BLaER1 (cell line): ENCODE measurements at regions not wholly inside any gene's neighbourhood (a gene's known extent, or its start where the extent isn't known, plus 50 kb on each side); places are given as distances from the start of the nearest gene placed in this dataset.
A peak's percentile ranks its signal among the peaks of the same experiment; 100 is the strongest.
"Not testable (repeated sequence)": the region's sequence is repeated elsewhere in the genome, so short reads cannot be mapped to it uniquely, and the experiment has no call there.

Experiments used
- H3K27ac ChIP-seq: shearing (Covaris generic); formaldehyde crosslinking; 2 replicates; pipeline ENCODE4 v1.8.1; 2022
- H3K27me3 ChIP-seq: shearing (Covaris generic); formaldehyde crosslinking; 2 replicates; pipeline ENCODE4 v1.8.1; 2022
- H3K36me3 ChIP-seq: shearing (Covaris generic); formaldehyde crosslinking; 2 replicates; pipeline ENCODE4 v1.8.1; 2022
- H3K4me1 ChIP-seq: shearing (Covaris generic); formaldehyde crosslinking; 2 replicates; pipeline ENCODE4 v1.8.1; 2022
- H3K4me2 ChIP-seq: shearing (Covaris generic); formaldehyde crosslinking; 2 replicates; pipeline ENCODE4 v1.8.1; 2022
- H3K4me3 ChIP-seq: shearing (Covaris generic); formaldehyde crosslinking; 2 replicates; pipeline ENCODE4 v1.8.1; 2022
- H3K9ac ChIP-seq: shearing (Covaris generic); formaldehyde crosslinking; 2 replicates; pipeline ENCODE4 v1.8.1; 2022
- H3K9me3 ChIP-seq: shearing (Covaris generic); formaldehyde crosslinking; 2 replicates; pipeline ENCODE4 v1.8.1; 2022
- H4K20me1 ChIP-seq: shearing (Covaris generic); formaldehyde crosslinking; 2 replicates; pipeline ENCODE4 v1.8.1; 2022
- Cebpa-rat ChIP-seq: shearing (Covaris generic); IDR thresholded peaks from 2 replicates; pipeline ENCODE4 v1.8.1; 2022

- Histone ChIP-seq H3K9ac (no peak overlapping the region), H3K4me3 (no peak overlapping the region), H3K9me3 (no peaks in the 10 kb centered on the region), H3K27me3 (no peaks in the 10 kb centered on the region), H3K36me3 (no peaks in the 10 kb centered on the region), H3K27ac (no peak overlapping the region), H4K20me1 (no peaks in the 10 kb centered on the region), H3K4me2 (peak overlapping the region; percentile 21; the same call in 1 of the 2 replicates), H3K4me1 (peaks cover 40% of the 10 kb centered on the region)
- TF ChIP-seq Cebpa-rat, result no peak
Observed at GRCh38 chr2:122083256-122084048, 328.0 kb downstream of the TSN start.

GRCh38 chr2:122085672-122086071 lies 330.2 kb downstream of the TSN start:
- H3K4me2 ChIP-seq, H3K27me3 ChIP-seq, H3K4me3 ChIP-seq, H3K9me3 ChIP-seq, H3K27ac ChIP-seq, H3K36me3 ChIP-seq, H3K9ac ChIP-seq, H4K20me1 ChIP-seq: not testable (repeated sequence)
- peaks cover 38% of the 10 kb centered on the region for H3K4me1 ChIP-seq

GRCh38 chr2:122094557-122094956 lies 339.1 kb downstream of the TSN start:
- Histone ChIP-seq H3K9ac (no peak overlapping the region), H4K20me1 (no peaks in the 10 kb centered on the region), H3K27me3 (no peaks in the 10 kb centered on the region), H3K27ac (no peak overlapping the region), H3K9me3 (peaks cover 3% of the 10 kb centered on the region; the same call in 1 of the 2 replicates), H3K4me1 (peaks cover 38% of the 10 kb centered on the region), H3K36me3 (no peaks in the 10 kb centered on the region), H3K4me3 (no peak overlapping the region), H3K4me2 (0 out of 2 replicates have a peak overlapping the region, but pooled peaks have one; percentile 1)
- no peak for TF ChIP-seq Cebpa-rat

- H4K20me1 ChIP-seq, result no peaks in the 10 kb centered on the region
- no peak overlapping the region for H3K27ac ChIP-seq
- no peaks in the 10 kb centered on the region for H3K9me3 ChIP-seq
- H3K4me1 ChIP-seq, result peaks cover 38% of the 10 kb centered on the region
- H3K9ac ChIP-seq, result no peak overlapping the region
- no peaks in the 10 kb centered on the region for H3K36me3 ChIP-seq
- H3K4me2 ChIP-seq, result peak overlapping the region; percentile 17
- no peaks in the 10 kb centered on the region for H3K27me3 ChIP-seq
- no peak overlapping the region for H3K4me3 ChIP-seq
- TF ChIP-seq Cebpa-rat, result no peak
Observed at GRCh38 chr2:122096761-122097160, 341.3 kb downstream of the TSN start.

- Histone ChIP-seq H3K9ac (no peak overlapping the region), H3K36me3 (no peaks in the 10 kb centered on the region), H3K27me3 (no peaks in the 10 kb centered on the region), H3K9me3 (peaks cover 7% of the 10 kb centered on the region), H3K4me3 (no peak overlapping the region), H4K20me1 (no peaks in the 10 kb centered on the region), H3K4me2 (peak overlapping the region; percentile 34), H3K4me1 (peaks cover 38% of the 10 kb centered on the region), H3K27ac (no peak overlapping the region)
- no peak for TF ChIP-seq Cebpa-rat
Observed at GRCh38 chr2:122098306-122098705, 342.9 kb downstream of the TSN start.

- no peak overlapping the region for H3K27ac ChIP-seq
- no peaks in the 10 kb centered on the region for H3K36me3 ChIP-seq
- no peak for TF ChIP-seq Cebpa-rat
- no peaks in the 10 kb centered on the region for H4K20me1 ChIP-seq
- no peak overlapping the region for H3K4me2 ChIP-seq
- H3K9me3 ChIP-seq, result peaks cover 16% of the 10 kb centered on the region
- H3K4me1 ChIP-seq, result peaks cover 44% of the 10 kb centered on the region
- no peaks in the 10 kb centered on the region for H3K27me3 ChIP-seq
- no peak overlapping the region for H3K4me3 ChIP-seq
- no peak overlapping the region for H3K9ac ChIP-seq
Observed at GRCh38 chr2:122100346-122100745, 344.9 kb downstream of the TSN start.

- Histone ChIP-seq H3K4me2 (no peak overlapping the region), H4K20me1 (no peaks in the 10 kb centered on the region), H3K36me3 (no peaks in the 10 kb centered on the region), H3K27me3 (no peaks in the 10 kb centered on the region), H3K9ac (no peak overlapping the region), H3K4me1 (peaks cover 47% of the 10 kb centered on the region), H3K9me3 (peaks cover 16% of the 10 kb centered on the region), H3K27ac (no peak overlapping the region), H3K4me3 (no peak overlapping the region)
- no peak for TF ChIP-seq Cebpa-rat
Observed at GRCh38 chr2:122100756-122101155, 345.3 kb downstream of the TSN start.

GRCh38 chr2:122101319-122101718 lies 345.9 kb downstream of the TSN start:
- Histone ChIP-seq H3K27me3 (no peaks in the 10 kb centered on the region), H3K4me1 (peaks cover 47% of the 10 kb centered on the region), H3K9ac (no peak overlapping the region), H3K4me3 (no peak overlapping the region), H3K27ac (no peak overlapping the region), H4K20me1 (no peaks in the 10 kb centered on the region), H3K36me3 (no peaks in the 10 kb centered on the region), H3K4me2 (no peak overlapping the region), H3K9me3 (peaks cover 16% of the 10 kb centered on the region)
- TF ChIP-seq Cebpa-rat, result no peak

- Histone ChIP-seq H3K36me3 (no peaks in the 10 kb centered on the region), H3K4me3 (peak overlapping the region; percentile 37; the same call in 1 of the 2 replicates), H3K27ac (peak overlapping the region; percentile 46; the same call in 1 of the 2 replicates), H3K4me2 (peak overlapping the region; percentile 72), H3K9ac (peak overlapping the region; percentile 39; the same call in 1 of the 2 replicates), H3K4me1 (peaks cover 58% of the 10 kb centered on the region), H3K9me3 (peaks cover 16% of the 10 kb centered on the region), H3K27me3 (no peaks in the 10 kb centered on the region), H4K20me1 (no peaks in the 10 kb centered on the region)
- no peak for TF ChIP-seq Cebpa-rat
Observed at GRCh38 chr2:122105171-122105876, 349.9 kb downstream of the TSN start.

- no peaks in the 10 kb centered on the region for H3K27me3 ChIP-seq
- H3K27ac ChIP-seq, result peak overlapping the region; percentile 46; the same call in 1 of the 2 replicates
- no peaks in the 10 kb centered on the region for H4K20me1 ChIP-seq
- TF ChIP-seq Cebpa-rat, result no peak
- H3K4me2 ChIP-seq, result peak overlapping the region; percentile 72
- H3K9me3 ChIP-seq, result peaks cover 16% of the 10 kb centered on the region
- peak overlapping the region; percentile 37; the same call in 1 of the 2 replicates for H3K4me3 ChIP-seq
- peak overlapping the region; percentile 39; the same call in 1 of the 2 replicates for H3K9ac ChIP-seq
- H3K36me3 ChIP-seq, result no peaks in the 10 kb centered on the region
- peaks cover 58% of the 10 kb centered on the region for H3K4me1 ChIP-seq
Observed at GRCh38 chr2:122105877-122106206, 350.4 kb downstream of the TSN start.
